ENCODE measurements at regions not wholly inside any gene's neighbourhood (a gene's known extent, or its start where the extent isn't known, plus 50 kb on each side); places are given as distances from the start of the nearest gene placed in this dataset.

DNA sequence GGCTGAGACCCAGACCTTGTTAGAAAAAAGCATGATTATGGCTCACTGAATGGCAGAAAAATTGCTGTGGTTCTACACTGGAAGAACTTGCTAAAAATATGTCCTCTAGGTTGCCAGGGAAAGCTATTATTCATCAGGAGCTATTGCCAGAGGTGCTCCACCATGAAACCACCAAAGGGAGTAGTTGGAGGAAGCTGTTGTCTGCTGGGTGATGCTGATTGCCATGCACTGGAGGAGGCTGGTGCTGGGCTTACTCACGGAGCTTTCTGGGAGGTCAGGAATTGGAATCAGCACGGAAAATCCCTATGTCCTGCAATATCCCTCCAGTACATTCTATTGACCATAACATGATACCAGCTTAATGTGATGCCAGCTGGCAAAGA, 199.6 kb upstream of the ZBED5 start:
- TF ChIP-seq, protein P1, sequence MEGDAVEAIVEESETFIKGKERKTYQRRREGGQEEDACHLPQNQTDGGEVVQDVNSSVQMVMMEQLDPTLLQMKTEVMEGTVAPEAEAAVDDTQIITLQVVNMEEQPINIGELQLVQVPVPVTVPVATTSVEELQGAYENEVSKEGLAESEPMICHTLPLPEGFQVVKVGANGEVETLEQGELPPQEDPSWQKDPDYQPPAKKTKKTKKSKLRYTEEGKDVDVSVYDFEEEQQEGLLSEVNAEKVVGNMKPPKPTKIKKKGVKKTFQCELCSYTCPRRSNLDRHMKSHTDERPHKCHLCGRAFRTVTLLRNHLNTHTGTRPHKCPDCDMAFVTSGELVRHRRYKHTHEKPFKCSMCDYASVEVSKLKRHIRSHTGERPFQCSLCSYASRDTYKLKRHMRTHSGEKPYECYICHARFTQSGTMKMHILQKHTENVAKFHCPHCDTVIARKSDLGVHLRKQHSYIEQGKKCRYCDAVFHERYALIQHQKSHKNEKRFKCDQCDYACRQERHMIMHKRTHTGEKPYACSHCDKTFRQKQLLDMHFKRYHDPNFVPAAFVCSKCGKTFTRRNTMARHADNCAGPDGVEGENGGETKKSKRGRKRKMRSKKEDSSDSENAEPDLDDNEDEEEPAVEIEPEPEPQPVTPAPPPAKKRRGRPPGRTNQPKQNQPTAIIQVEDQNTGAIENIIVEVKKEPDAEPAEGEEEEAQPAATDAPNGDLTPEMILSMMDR (conservative IDR thresholded peaks at IDR 0.05), result no peak
- TF ChIP-seq EZH2 (IDR thresholded peaks at IDR 0.05; ENCODE audit: low read depth), result no peak
